Fibroblast of skin of scalp (primary cell): ENCODE measurements at regions not wholly inside any gene's neighbourhood (a gene's known extent, or its start where the extent isn't known, plus 50 kb on each side); places are given as distances from the start of the nearest gene placed in this dataset.
A peak's percentile ranks its signal among the peaks of the same experiment; 100 is the strongest.

ENCODE experiments used
- DNase-seq: peaks from one replicate; pipeline ENCODE4 v3.0.0-alpha.2; 2013

GRCh38 chr12:77722536-77722935 is 108.2 kb upstream of the NAV3 start:
- DNase-seq: no peak

GRCh38 chr12:77720258-77720657 is 110.4 kb upstream of the NAV3 start:
- DNase-seq: no peak

GRCh38 chr12:77710209-77710608 is 120.5 kb upstream of the NAV3 start:
- no peak for DNase-seq

- no peak for DNase-seq
These were observed 133.6 kb upstream of the NAV3 start for GRCh38 chr12:77697126-77697525.

DNA sequence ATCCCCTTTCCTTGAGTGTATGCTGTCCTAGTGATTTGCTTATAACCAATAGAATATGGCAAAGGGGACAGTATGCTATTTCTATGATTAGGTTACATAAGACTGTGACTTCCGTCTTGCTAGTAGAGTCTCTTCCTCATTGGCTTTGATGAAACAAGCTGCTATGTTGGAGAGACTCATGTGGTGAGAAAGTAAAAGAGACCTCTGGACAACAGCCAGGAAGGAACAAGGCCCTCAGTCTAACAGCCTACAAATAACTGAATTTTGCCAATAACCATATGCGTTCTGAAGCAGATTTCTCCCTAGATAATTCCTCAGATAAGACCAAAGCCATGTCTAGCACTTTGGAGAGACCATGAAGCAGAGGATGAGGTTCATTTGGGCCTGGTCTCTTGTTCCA is 134.5 kb upstream of the NAV3 start:
- DNase-seq: no peak

GRCh38 chr12:77689510-77690086 is 141.1 kb upstream of the NAV3 start:
- DNase-seq: no peak

DNA sequence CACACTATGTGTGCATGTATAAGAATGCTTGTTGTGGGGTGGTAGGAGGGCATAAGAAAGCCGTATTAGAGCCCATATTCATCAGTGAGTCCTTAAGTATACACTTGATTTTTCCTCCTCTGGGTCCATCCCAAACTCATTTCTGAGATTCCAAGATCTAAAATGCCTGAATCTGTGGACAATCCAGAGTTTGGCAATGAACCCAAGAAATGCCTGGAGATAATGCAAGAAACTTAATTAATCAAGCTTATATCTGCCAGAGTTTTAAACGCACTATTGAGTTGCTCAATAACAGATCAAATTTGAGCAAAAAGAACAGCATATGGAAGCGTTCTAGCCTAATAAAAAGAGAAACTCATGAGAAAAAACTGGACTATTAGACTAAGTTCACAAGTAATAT is 143.4 kb upstream of the NAV3 start:
- no peak for DNase-seq

DNA sequence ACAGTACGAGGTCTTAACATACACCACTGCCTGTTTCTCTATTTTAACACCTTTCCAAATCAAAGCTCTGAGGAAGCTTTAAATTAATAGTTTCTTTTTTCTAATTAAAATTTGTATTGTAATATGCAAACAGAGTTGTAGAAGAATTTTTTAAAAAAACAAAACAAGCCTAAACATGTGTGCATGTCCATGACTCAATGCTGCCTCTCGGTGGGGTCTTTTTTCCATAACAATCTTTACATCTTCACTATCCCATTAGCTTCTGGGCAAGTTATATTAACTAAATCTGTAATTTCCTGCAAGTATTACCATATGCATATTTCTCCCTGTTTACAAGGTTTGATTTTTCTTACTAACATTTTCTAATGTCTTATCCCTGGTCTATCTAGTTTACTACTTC is 143.9 kb upstream of the NAV3 start:
- DNase-seq: peak; percentile 50

DNA sequence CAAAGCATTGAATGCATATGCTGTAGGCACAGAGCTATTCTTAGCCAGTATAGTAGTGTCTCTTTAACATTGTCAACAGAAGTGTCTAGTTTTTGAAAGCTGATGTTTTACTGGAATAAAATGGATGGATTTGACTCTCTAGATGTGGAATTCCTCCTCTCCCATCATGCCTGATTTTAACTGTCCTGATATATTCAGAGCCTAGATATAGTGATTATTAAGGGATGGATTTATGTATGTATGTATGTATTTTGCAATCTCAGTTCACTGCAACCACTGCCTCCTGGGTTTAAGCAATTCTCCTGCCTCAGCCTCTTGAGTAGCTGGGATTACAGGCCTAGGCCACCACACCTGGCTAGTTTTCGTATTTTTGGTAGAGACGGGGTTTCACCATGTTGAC is 144.8 kb upstream of the NAV3 start:
- peak; percentile 39 for DNase-seq

GRCh38 chr12:77685112-77685511 is 145.6 kb upstream of the NAV3 start:
- peak; percentile 81 for DNase-seq

DNA sequence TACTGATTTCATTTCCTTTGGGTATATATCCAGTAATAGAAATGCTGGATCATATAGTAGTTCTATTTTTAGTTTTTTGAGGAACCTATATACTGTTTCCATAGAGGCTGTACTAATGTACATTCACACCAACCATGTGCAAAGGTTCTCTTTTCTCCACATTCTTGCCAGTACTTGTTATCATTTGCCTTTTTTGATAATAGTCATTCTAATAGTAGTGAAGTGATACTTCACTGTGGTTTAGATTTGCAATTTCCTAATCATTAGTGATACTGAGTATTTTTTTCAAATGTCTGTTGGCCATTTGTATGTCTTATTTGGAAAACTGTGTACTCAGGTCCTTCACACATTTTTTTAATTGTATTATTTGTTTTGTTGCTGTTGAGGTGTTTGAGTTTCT is 148.2 kb upstream of the NAV3 start:
- no peak for DNase-seq

GRCh38 chr12:77681726-77682125 is 149.0 kb upstream of the NAV3 start:
- DNase-seq: no peak

DNA sequence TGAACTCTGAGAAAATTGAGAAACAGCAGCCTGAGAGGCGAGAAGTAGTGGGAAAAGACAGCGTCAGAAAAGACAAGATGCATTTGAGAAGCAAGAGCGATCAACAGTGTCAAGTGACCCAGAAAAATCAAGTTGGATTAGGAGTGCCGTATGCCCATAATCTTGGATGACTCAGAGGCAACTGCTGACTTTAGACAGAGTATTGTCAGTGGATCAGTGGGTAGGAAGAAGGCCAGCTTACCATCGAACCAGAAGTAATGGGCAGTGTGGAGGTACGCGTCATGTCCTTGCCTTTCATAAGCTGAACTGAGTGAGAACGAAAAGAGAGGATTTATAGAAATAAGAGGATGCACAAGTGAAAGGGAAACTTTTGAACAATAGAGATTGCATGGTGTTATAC is 151.0 kb upstream of the NAV3 start:
- DNase-seq: no peak

DNA sequence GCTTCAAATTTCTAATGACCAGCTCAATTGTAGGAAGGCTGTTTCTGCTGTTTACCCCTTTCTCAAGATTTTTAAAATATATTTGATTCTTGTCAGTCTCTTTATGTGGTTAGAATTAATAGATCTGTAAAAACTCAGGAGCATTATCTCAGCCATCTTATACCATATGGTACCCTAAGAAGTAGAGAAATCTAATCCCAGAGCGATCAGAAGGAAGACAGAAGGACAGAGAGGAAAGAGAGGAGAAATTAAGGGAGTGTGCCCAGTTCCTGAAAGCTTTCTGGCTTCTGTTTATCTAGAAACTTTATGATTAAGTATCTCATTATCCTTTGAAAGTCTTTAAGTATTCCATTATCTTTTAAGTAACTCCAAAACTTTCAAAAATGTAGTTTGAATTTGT is 152.1 kb upstream of the NAV3 start:
- no peak for DNase-seq

DNA sequence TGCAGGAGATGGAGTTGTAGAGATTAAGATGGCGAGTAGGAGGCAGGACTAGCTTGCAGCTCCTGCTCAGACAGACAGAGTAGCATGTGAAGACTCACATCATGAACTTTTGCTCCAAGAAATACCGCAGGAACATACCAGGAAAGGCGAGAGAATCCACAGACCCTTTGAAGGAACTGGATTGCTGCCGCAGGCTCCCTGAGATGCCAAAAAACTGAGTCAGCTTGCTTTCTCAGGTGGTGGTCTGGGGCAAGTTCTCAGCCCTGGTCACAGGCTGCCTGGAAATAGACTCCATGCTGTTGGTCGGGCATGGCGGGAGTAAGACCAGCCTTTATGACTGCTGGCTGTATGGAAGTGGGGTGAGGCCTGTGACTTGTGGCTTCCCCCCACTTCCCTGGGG is 163.6 kb upstream of the NAV3 start:
- DNase-seq: peak; percentile 67

DNA sequence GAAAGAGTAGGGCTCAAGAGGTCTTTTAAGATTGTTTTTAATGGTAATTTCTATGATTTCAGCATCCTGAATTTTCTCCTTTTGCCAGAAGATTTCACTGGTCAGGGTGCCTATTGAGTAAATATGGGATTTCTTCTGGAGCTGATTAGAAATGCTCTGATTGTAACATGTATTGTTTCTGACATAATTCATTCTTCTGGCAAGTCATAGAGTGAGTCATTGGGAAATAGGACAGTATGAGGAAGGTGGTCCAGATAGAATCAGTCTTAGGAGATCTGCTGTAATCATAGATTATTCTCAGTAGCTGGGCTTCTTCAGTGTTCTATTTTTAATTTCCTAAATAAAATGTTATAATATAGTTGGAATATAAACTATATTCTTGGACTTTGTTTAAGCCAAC is 182.0 kb upstream of the NAV3 start:
- peak; percentile 23 for DNase-seq

DNA sequence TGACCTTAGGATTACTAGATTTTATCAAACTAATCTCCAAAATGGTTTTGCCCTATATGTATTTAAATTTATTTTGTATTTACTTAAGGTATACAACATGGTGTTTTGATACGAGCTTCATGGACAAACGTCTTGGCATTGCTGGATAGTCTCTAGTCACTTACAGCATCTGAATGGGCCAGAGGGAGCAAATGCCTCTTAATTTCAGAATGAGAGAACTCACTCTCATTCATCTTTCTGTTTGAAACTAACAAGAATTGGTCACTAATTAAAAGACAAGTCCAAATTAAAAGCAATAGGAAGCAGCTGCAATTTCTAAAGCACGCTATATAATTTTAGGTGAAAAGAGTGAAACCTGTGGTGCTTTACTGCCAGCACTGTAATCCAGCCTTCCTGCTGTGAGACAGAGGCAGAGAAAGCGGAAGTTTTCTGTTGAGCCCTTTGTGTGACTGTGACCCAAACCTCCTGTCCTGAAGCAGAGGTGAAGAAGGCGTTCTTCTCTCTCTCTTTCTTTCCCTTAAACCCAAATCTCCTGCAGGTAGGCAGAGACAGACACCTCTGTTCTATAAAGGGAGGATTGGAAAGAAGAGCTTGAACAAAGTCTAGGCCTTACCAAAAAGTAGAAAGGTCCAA is 184.6 kb upstream of the NAV3 start:
- DNase-seq: no peak

DNA sequence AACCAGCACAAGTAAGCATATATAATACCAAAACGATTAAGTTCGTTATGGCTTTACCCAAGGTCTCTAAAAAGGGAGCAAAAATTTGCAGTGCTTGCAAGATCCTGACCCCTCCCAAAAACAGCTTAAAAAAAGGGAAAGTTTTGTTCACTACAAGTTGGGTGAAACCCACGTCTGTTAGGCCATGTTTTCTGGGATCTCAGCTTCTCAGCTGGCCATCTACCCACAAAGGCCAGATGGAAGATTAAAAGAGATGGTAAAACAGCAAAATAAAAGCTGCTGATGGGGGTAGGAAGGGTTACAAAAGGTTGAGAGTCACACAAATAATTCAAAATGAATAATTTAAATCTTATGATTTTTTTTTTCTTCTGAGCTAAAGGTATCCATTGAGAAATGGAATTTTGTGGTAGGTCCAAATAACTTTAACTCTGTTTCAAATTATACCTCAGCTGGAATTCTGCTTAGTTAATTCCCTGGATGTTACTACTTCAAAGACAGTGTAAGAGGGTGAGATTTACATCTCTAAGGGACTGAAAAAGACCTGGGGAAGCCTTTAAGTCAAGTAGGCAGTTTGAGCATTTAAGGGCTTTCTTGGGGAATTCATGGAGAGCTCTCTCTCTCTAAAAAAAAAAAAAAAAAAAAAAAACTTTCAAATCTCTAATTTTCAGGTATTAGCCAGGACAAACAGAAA is 185.6 kb upstream of the NAV3 start:
- DNase-seq: no peak

DNA sequence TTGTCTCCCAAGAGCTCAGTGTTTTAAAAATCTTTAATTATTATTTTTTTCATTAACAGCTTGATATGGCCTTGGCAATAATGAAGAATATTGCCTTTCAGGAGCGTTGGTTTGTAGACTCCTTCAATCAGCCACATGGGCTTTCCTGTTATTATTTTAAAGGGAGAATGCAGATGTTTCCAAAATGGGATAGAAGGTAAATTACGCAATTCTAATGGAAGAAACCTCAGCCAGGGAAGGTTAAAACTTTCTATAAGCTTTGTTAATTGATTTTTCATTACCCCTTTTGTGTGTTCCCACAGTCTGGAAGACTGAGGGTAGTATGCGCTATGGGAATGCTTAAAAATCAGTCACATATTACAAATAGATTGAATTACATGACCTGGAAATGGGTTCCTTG is 188.4 kb upstream of the NAV3 start:
- DNase-seq: no peak

DNA sequence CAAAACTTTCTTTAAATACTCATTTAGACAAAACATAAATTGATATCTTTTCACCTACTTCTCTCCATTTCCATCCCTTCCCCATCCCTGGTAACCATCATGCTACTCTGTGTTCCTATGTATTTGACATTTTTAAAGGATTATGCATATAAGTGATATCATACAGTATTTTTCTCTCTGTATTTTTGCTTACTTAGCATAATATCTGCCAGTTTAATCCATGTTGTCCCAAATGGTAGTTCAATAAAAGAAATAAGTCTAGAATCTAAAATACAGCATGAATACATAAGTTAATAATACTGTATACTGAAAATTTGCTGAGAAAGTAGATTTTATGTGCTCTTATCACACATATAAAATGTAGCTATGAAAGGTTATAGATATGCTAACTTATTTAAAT is 190.3 kb upstream of the NAV3 start:
- no peak for DNase-seq

GRCh38 chr12:77630790-77631445 is 199.8 kb upstream of the NAV3 start:
- DNase-seq: no peak

DNA sequence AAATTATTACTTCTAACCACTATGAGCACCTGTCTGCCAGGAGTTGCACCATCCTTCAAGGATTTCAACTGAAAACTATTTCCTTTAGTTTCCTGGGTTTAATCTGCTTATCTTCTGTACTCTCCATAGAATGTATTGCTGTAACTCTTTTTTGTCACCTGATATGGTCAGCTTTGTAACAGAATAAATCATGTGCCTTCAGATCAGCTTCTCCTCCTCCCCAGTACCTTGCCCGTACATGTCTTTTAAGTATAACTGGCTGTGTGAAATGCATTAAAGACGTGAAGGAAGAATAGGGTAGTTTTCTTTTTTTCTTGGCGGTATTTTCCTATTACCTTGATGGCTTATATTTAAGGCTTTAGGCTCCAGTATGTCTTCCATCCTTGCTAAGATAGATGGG is 200.3 kb upstream of the NAV3 start:
- no peak for DNase-seq

- no peak for DNase-seq
These were observed 201.6 kb upstream of the NAV3 start for GRCh38 chr12:77629141-77629540.

- peak; percentile 93 for DNase-seq
These were observed 205.3 kb upstream of the NAV3 start for GRCh38 chr12:77625441-77625840.
